Epithelial cell of esophagus (primary cell): ENCODE measurements at regions not wholly inside any gene's neighbourhood (a gene's known extent, or its start where the extent isn't known, plus 50 kb on each side); places are given as distances from the start of the nearest gene placed in this dataset.
"Not testable (repeated sequence)": the region's sequence is repeated elsewhere in the genome, so short reads cannot be mapped to it uniquely, and the experiment has no call there.

ENCODE experiments used
- DNase-seq: peaks from one replicate; pipeline ENCODE4 v3.0.0; 2010; ENCODE audit warnings: low read depth
- H3K4me3 ChIP-seq: 2 replicates; pipeline ENCODE4 v1.5.1; 2011; ENCODE audit warnings: mild to moderate bottlenecking, low read length, control low read depth
- CTCF ChIP-seq: IDR thresholded peaks from 2 replicates; pipeline ENCODE4 v1.5.1; 2011; ENCODE audit warnings: low read depth, mild to moderate bottlenecking, low read length, control low read depth, inconsistent platforms; ENCODE audit not compliant: insufficient read depth; ENCODE audit errors: missing control alignments

GRCh38 chr11:92607969-92608722 lies 361.3 kb upstream of the MTNR1B start:
- DNase-seq: no peak
- TF ChIP-seq CTCF: no peak
- H3K4me3 ChIP-seq: no peak overlapping the region

- TF ChIP-seq CTCF: no peak
- no peak overlapping the region for H3K4me3 ChIP-seq
- no peak for DNase-seq
These were observed 358.3 kb upstream of the MTNR1B start for GRCh38 chr11:92611157-92611556.

GRCh38 chr11:92618020-92618419 lies 351.4 kb upstream of the MTNR1B start:
- DNase-seq, H3K4me3 ChIP-seq: not testable (repeated sequence)

- TF ChIP-seq CTCF: no peak
- no peak overlapping the region for H3K4me3 ChIP-seq
- peak; percentile 61 for DNase-seq
These were observed 346.4 kb upstream of the MTNR1B start for GRCh38 chr11:92623055-92623454.

- no peak for TF ChIP-seq CTCF
- H3K4me3 ChIP-seq: no peak overlapping the region
- DNase-seq: no peak
These were observed 343.6 kb upstream of the MTNR1B start for GRCh38 chr11:92625894-92626293.

- H3K4me3 ChIP-seq: no peak overlapping the region
- DNase-seq: no peak
- TF ChIP-seq CTCF: no peak
These were observed 342.8 kb upstream of the MTNR1B start for GRCh38 chr11:92626624-92627023.

- peak; percentile 5 for DNase-seq
- H3K4me3 ChIP-seq: no peak overlapping the region
- TF ChIP-seq CTCF: no peak
These were observed 341.7 kb upstream of the MTNR1B start for GRCh38 chr11:92627615-92628256.
